ENCODE measurements at regions not wholly inside any gene's neighbourhood (a gene's known extent, or its start where the extent isn't known, plus 50 kb on each side); places are given as distances from the start of the nearest gene placed in this dataset.

DNA sequence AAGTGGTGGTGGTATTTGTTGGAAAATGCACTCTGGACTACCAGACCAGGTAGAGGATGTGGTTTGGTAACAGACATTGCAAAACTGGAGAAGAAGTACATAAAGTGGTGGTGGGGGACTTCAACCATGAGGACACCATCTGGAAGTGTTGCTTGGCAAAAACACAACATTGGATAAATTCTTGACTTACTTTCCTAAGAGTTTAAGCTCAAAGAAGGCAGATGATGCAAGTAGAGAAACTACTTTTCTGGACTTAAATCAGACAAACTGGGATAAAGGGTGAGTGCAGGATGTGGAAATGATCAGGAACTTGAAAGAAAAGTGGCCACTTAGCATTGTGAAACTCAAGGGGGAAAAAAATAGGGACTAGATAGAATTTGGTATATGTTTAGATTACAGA lies 487.4 kb downstream of the ZEB2 start:
- H2BK15ac ChIP-seq (ENCODE audit: low read depth, low read length), result no peak overlapping the region
- H3K27me3 Mint-ChIP-seq (ENCODE audit: low read depth), result no peaks in the 10 kb centered on the region

More for the DNA sequence above, 487.4 kb downstream of the ZEB2 start:
- no peak overlapping the region for H3K14ac ChIP-seq (ENCODE audit: insufficient read depth, low read length)
- no peak overlapping the region for H4K8ac ChIP-seq (replicated peaks; ENCODE audit: insufficient read length, low read depth, low read length)
- H3T11ph ChIP-seq (ENCODE audit: low read length), result no peak overlapping the region
- Mint-ChIP-seq H3K4me1 (peaks cover 8 to 10% of the 10 kb centered on the region in 2 experiments), H3K27ac (no peak overlapping the region), H3K4me3 (no peak overlapping the region), H3K36me3 (ENCODE audit: insufficient read depth in 1 of 3, low read depth in 3 of 3) (no peaks in the 10 kb centered on the region; a peak in 2 of 7 replicates), H3K9me3 (no peaks in the 10 kb centered on the region)
- no peaks in the 10 kb centered on the region for H3K9me3 ChIP-seq (ENCODE audit: control insufficient read depth, low read depth, low read length)
- no peak overlapping the region for H3K18ac ChIP-seq (ENCODE audit: insufficient read length, low read depth, low read length)
- H2BK5ac ChIP-seq (ENCODE audit: insufficient read length, low read length), result no peak overlapping the region
- H2BK120ac ChIP-seq (ENCODE audit: low read depth, low read length, poor library complexity, severe bottlenecking), result no peak overlapping the region
- no peak overlapping the region for H3K27ac ChIP-seq (ENCODE audit: insufficient read length, low read depth, low read length)
- H3K9ac ChIP-seq (ENCODE audit: extremely low read depth, insufficient read length, low read length), result no peak overlapping the region
- TF ChIP-seq, protein P1, sequence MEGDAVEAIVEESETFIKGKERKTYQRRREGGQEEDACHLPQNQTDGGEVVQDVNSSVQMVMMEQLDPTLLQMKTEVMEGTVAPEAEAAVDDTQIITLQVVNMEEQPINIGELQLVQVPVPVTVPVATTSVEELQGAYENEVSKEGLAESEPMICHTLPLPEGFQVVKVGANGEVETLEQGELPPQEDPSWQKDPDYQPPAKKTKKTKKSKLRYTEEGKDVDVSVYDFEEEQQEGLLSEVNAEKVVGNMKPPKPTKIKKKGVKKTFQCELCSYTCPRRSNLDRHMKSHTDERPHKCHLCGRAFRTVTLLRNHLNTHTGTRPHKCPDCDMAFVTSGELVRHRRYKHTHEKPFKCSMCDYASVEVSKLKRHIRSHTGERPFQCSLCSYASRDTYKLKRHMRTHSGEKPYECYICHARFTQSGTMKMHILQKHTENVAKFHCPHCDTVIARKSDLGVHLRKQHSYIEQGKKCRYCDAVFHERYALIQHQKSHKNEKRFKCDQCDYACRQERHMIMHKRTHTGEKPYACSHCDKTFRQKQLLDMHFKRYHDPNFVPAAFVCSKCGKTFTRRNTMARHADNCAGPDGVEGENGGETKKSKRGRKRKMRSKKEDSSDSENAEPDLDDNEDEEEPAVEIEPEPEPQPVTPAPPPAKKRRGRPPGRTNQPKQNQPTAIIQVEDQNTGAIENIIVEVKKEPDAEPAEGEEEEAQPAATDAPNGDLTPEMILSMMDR (conservative IDR thresholded peaks at IDR 0.05), result no peak
- no peaks in the 10 kb centered on the region for H3K79me1 ChIP-seq (ENCODE audit: insufficient read depth, low read depth, low read length, poor library complexity, severe bottlenecking)
- H3K4me2 ChIP-seq (ENCODE audit: insufficient read depth, insufficient read length, low read length), result no peak overlapping the region
- no peak overlapping the region for H2AK5ac ChIP-seq (ENCODE audit: insufficient read length, low read length)
- no peak overlapping the region for H4K5ac ChIP-seq (ENCODE audit: insufficient read length, low read depth, low read length)
- DNase-seq, result no peak
- no peak overlapping the region for H2BK20ac ChIP-seq (ENCODE audit: low read depth, low read length, poor library complexity, severe bottlenecking)
- H2AFZ ChIP-seq (ENCODE audit: low read length), result no peak overlapping the region
- H3K27me3 ChIP-seq (ENCODE audit: insufficient read depth, low read length), result no peaks in the 10 kb centered on the region
- H3K79me2 ChIP-seq (ENCODE audit: insufficient read depth, low read length), result no peaks in the 10 kb centered on the region
- H3K4me1 ChIP-seq (ENCODE audit: insufficient read depth, low read length), result peaks cover 2% of the 10 kb centered on the region; the same call in 1 of the 2 replicates
- H3K56ac ChIP-seq (ENCODE audit: insufficient read length, low read depth, low read length), result no peak overlapping the region
- no peak overlapping the region for H2BK12ac ChIP-seq (ENCODE audit: insufficient read length, low read depth, low read length)
- no peak overlapping the region for H3K4ac ChIP-seq (ENCODE audit: low read depth, low read length)
- H4K91ac ChIP-seq (ENCODE audit: insufficient read length, low read depth, low read length), result no peak overlapping the region
- no peak overlapping the region for H3K23ac ChIP-seq (ENCODE audit: insufficient read length, low read depth, low read length)
- H3K23me2 ChIP-seq (ENCODE audit: insufficient read length, low read depth, low read length, poor library complexity, severe bottlenecking), result no peaks in the 10 kb centered on the region
- H4K20me1 ChIP-seq (ENCODE audit: control insufficient read depth, insufficient read depth, insufficient read length), result no peaks in the 10 kb centered on the region

All from H9 (cell line).